ENCODE measurements at regions not wholly inside any gene's neighbourhood (a gene's known extent, or its start where the extent isn't known, plus 50 kb on each side); places are given as distances from the start of the nearest gene placed in this dataset.
"Not testable (repeated sequence)": the region's sequence is repeated elsewhere in the genome, so short reads cannot be mapped to it uniquely, and the experiment has no call there.

DNA sequence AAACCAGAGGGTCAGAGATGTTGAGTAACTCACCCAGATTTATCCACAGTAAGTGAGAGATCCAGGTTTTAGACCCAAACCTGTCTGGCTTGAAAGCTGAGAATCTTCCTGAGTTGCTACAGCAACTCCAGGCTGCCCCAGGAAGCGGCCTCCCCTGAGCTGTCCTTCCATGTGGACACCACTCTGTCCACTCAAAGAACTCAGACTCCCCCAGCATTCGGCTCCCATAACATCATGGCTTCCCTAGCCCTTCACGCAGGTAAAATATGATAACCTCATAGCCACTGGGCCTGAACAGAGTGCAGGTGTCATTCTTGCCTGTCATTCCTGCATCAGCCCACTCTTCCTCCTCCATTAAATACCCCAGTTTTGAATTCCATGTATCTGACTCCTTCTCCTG lies 657.8 kb downstream of the TBC1D22A start:
- DNase-seq, result no peak

- no peak for DNase-seq
Measured at GRCh38 chr22:47419239-47419638, 656.8 kb downstream of the TBC1D22A start.

- no peak for DNase-seq
Measured at GRCh38 chr22:47417699-47418098, 655.2 kb downstream of the TBC1D22A start.

GRCh38 chr22:47411006-47411405 lies 648.6 kb downstream of the TBC1D22A start:
- DNase-seq, result no peak

- DNase-seq, result no peak
Measured at GRCh38 chr22:47409539-47410275, 647.3 kb downstream of the TBC1D22A start.

DNA sequence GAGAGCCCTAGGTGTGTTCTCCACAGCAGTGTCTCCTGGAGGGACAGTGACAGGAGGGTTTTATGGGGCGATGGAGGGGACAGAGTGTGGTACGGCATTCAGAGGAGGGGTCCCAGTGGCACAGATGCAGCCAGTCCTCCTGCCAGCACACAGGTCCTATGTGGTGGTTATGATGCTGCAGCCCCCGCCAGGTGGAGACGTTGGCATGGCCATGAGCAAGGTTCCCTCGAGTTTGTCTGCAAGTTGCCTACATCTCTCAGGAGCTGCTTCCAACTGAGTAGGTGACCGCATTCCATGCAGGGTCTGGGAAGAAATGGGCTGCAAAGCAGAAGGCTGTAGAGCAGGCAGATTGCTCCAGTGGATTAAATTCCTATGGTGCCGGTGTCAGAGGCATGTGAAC lies 646.0 kb downstream of the TBC1D22A start:
- no peak for DNase-seq

DNA sequence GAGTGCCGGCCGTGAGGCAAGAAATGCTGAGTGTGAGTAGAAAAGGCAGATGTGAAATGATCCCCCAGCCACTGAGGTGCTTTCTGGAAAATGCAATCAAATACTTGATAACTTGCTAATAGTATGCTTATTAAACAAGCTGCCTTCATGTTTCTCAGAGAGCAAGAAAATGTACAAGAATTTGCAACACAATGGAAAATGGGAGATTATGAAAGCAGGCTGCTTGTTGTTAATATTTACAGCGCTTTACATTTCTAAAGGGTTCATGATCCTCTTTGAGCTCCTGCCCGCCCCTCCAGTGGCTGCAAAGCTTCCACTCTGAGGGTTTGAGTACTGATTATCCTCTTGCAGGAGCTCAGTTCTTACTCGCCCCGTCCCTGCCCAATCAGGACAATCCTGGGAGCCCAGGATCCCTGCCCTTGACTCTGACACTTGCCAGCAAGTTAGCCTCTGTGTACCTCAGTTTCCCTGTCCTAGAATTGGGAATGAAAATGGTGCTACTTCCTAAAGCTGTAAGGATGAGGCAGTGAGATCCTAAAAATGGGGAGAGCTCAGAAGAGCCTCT lies 645.1 kb downstream of the TBC1D22A start:
- no peak for DNase-seq

GRCh38 chr22:47406896-47407295 lies 644.4 kb downstream of the TBC1D22A start:
- DNase-seq, result no peak

DNA sequence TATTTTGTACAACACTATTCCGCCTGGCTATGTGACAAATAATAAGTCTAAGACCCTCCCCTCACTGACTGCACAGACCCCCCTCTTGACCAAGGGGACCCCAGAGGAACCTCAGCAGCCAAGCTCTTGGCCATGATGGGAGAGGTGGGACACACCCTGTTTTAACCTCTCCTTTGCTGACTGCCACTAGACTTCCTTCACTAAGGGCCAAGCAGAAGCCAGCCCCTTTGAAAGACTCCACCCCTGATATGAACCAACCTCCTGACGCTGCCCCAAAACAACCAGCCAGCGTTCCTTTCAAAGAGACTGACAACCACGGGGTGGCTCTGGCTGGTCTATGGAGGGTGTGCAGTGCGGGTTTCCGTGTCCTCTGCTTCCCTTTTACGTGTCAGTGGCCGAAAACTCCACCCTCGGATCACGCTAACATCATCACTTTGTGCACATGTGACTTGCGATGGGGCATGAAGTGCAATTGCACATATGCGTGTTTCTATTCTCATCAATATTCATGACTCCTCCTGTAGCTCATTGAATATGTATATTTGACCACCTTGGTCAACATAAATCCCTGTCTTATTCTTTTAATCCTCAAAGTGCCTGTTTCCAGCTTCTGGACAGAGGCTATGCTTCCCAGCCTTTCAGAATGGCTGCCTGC lies 643.9 kb downstream of the TBC1D22A start:
- no peak for DNase-seq

DNA sequence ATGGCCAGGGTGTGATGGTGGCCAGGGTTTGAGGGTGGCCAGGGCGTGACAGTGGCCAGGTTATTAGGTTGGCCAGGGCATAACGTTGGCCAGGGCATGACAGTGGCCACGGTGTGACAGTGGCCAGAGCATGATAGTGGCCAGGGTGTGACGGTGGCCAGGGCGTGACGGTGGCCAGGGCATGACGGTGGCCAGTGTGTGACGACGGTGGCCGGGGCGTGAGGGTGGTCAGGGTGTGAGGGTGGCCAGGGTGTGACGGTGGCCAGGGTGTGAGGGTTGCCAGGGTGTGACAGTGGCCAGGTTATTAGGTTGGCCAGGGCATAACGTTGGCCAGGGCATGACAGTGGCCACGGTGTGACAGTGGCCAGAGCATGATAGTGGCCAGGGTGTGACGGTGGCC lies 642.8 kb downstream of the TBC1D22A start:
- DNase-seq, result not testable (repeated sequence)

DNA sequence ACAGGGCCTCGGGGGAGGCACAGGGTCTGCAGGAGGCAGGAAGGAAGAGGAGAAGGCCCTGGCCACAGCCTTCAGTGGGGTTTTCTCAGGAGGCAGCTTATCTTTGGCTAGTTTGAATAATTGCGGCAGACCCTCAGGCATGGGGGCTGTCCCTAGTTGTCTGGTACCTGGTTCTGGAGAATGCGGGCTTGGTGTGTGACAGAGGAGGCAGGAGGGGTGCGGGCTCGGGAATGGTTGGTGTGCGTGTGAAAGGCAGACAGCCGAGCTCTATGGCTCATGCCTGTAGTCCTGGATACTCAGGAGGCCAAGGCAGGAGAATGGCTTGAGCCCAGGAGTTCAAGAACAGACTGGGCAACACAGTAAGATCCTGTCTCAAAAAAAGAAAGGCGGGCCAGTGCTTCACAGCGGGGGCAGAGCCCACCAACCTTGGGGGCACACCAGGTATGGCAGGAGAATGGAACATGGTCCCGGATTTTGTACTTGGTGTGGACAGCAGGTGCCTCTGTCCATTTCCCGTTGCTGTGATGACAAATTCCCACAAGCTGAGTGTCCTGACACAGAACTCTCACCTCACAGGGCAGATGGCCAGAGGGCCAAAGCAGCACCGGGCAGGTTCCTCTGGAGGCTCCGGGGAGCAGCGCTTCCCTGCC lies 640.6 kb downstream of the TBC1D22A start:
- DNase-seq, result no peak

DNA sequence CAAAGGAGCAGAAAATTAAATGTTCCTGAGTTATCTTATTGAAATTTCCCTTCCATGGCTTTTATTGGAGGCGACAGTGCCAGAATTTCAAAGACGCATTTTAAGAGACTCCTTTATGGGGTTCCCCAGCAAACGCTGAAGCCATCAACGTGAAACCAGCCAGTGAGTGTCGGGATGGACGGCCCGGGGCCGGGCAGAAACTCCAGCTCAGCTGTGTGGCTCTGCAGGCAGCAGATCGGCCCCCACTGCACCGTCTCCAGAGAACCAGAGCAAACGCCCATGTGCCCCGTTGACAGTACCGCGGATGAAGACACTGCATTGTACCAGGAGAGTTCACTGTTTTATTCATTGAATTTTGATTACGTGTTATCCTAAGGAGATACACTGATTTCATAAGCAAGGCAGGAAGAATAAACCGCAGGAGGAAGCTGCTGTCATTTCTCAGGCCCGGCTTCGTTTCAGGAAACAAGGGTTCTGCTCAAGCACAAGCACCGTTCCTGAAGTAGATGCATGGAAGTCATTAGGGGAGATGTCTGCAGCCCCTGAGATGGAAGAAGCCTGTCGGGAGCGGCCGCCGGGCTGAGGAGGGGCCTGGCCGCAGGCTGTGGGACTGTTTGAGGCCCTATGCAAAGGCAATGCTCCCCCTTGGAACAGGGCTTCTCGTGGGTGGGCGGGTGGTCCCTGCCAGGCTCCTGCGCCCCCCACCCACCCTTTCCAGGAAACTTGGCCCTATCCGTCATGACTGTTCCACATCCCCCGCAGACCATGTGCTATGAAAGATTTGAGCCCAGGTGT lies 639.7 kb downstream of the TBC1D22A start:
- no peak for DNase-seq

DNA sequence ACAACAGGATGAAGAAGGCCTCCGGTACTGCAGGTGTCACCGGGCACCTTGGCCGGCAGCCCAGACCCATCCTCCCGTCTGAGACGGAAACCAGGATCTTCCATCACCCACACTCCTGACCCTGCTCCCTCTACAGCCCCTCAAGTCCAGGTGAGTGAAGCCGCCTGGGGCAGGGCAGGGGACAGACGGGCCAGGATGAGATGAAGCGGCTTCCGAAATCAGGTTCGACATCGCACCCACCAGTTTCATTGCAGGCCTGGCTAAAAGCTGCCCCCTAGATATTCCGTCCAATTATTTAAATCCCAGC lies 639.1 kb downstream of the TBC1D22A start:
- DNase-seq, result no peak

GRCh38 chr22:47400701-47401591 lies 638.5 kb downstream of the TBC1D22A start:
- no peak for DNase-seq

GRCh38 chr22:47400131-47400530 lies 637.7 kb downstream of the TBC1D22A start:
- not testable (repeated sequence) for DNase-seq

DNA sequence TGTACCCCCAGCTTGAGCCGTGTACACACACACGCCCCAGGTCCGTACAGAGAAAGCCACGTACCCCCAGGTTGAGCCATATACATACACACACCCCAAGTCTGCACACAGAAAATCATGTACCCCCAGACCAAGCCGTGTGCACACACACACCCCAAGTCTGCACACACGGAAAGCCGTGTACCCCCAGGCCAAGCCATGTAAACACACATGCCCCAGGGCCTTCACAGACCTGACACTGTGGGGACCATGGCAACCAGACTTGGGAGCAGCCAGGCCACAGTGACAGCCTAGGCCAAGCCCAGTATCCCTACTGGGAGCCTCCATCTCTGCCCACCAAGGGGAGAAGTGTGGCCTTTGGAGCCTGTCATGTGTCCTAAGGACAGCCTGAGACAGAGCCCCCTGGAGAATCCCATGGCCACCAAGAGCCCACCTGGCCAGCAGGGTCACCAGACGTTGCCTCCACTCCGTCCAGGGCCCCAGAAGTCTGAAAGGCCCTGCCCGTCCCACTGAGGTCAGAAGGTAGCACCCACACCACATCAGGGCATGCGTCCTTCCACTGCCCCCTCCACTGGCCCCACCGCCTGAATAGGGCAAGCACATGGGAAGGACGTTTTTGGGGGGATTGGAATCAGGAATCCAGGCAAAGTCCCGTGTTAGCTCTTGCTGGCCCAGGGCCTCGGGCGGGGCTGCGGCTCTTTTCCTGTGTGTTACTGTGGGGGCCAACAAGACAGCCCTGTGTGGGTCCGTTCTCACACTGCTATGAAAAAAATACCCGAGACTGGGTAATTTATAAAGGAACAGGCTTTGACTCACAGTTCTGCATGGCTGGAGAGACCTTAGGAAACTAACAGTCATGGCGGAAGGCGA lies 636.7 kb downstream of the TBC1D22A start:
- DNase-seq, result no peak

- DNase-seq, result no peak
Measured at GRCh38 chr22:47398491-47398890, 636.0 kb downstream of the TBC1D22A start.

DNA sequence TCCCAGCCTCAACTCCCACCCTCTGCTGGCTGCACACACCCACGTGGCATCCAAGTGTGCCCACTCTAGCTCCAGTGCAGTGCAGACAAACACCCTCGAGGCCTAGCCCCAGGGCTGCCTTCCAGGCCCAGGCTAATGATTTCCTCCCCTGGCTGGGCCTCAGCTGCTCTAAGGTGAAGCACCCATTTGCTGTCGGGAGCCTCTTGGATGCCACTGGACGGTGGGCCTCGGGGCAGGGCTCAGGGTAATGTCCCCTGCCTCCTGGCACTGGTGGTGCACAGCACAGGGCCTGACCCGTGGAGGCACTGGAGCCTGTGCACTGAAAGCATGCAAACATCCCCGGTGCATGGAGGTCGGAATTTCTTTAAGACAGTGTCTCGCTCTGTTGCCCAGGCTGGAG lies 635.2 kb downstream of the TBC1D22A start:
- DNase-seq, result no peak

- no peak for DNase-seq
Measured at GRCh38 chr22:47396515-47396914, 634.1 kb downstream of the TBC1D22A start.

DNA sequence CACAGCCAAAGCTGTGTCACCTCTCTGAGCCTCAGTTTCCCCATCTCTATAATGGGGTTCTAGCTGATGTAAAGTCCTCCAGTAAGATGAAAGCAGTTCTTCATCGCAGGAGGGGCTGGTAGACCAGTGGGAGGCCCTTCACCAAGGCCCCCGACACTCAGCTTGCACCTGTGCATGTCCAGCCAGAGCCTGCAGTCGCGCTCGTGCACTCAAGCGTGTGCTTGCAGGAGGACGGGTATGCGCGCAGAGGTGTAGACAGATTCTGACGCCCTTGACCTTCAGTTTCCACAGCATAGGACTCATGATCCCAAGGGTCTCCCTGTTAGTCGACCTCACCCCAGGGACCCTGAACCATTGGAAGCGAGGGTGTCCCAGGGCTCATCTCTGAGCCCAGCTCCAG lies 633.7 kb downstream of the TBC1D22A start:
- no peak for DNase-seq

DNA sequence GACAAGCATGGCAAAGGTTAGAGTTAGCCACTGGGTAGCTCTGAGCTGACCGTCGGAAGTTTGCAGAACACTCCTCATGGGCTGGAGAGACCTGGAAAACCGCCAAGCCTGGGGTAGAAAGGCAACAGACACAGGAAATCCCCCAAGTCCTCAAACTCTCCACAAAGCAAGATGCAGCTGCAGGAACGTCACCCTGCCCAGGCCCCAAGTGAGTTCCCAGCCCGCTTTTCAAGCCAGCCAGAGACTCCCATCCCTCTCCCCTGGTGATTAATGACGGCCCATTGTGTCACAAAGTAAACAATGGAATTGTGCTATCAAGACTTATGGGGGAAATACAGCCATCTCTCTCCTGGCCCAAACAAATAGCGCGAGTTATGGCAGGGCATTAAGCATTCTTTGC lies 633.0 kb downstream of the TBC1D22A start:
- no peak for DNase-seq

All from EL (cell line).